Liver (tissue), 8 donors: ENCODE measurements at regions not wholly inside any gene's neighbourhood (a gene's known extent, or its start where the extent isn't known, plus 50 kb on each side); places are given as distances from the start of the nearest gene placed in this dataset.

ENCODE experiments used
- DNase-seq: peaks from one replicate; pipeline ENCODE4 v3.0.0-alpha.2; 2017; ENCODE audit warnings: low spot score
- H3K27ac ChIP-seq, 2 donors: one replicate each; pipeline ENCODE4 v1.7.0; 2013; ENCODE audit warnings: inconsistent platforms in 2 of 2, low read length in 2 of 2, control low read depth in 1 of 2, low read depth in 1 of 2, mild to moderate bottlenecking in 1 of 2
- H3K27me3 ChIP-seq, 4 donors: one replicate each; pipeline versions ENCODE4 v1.6.1 to v1.7.0; 2013; ENCODE audit warnings: low read length in 3 of 4, inconsistent platforms in 1 of 4, mild to moderate bottlenecking in 1 of 4, moderate library complexity in 1 of 4; ENCODE audit not compliant: control insufficient read depth in 4 of 4, insufficient read depth in 4 of 4
- H3K36me3 ChIP-seq, 4 donors: one replicate each; pipeline versions ENCODE4 v1.6.1 to v1.7.0; 2013; ENCODE audit warnings: low read length in 3 of 4, mild to moderate bottlenecking in 3 of 4, low read depth in 1 of 4, moderate library complexity in 1 of 4; ENCODE audit not compliant: control insufficient read depth in 4 of 4, insufficient read depth in 3 of 4
- H3K4me1 ChIP-seq, 4 donors: one replicate each; pipeline versions ENCODE4 v1.6.1 to v1.7.0; 2013; ENCODE audit warnings: low read length in 3 of 4, mild to moderate bottlenecking in 3 of 4, moderate library complexity in 1 of 4; ENCODE audit not compliant: control insufficient read depth in 4 of 4, insufficient read depth in 4 of 4
- H3K4me3 ChIP-seq, 3 donors: one replicate each; pipeline versions ENCODE4 v1.6.1 to v1.7.0; 2013; ENCODE audit warnings: low read length in 3 of 3, control low read depth in 1 of 3, low read depth in 1 of 3, mild to moderate bottlenecking in 1 of 3
- H3K9ac ChIP-seq, 2 donors: one replicate each; pipeline ENCODE4 v1.7.0; 2013; ENCODE audit warnings: low read length in 2 of 2, mild to moderate bottlenecking in 2 of 2, moderate library complexity in 2 of 2, control low read depth in 1 of 2, low read depth in 1 of 2
- H3K9me3 ChIP-seq, 4 donors: one replicate each; pipeline versions ENCODE4 v1.6.1 to v1.7.0; 2013; ENCODE audit warnings: low read length in 3 of 4; ENCODE audit not compliant: control insufficient read depth in 4 of 4
- EGR1 ChIP-seq, 2 donors: IDR thresholded peaks; 2 replicates each; pipeline ENCODE4 v1.6.1; 2016 to 2018; ENCODE audit warnings: antibody characterized with exemption in 2 of 2, low read depth in 2 of 2
- GABPA ChIP-seq, 2 donors: IDR thresholded peaks in 1 of 2; conservative IDR thresholded peaks in 1 of 2; 2 replicates each; pipeline ENCODE4 v1.6.1; 2016; ENCODE audit warnings: antibody characterized with exemption in 2 of 2, mild to moderate bottlenecking in 1 of 2, moderate library complexity in 1 of 2
- HNF4A ChIP-seq, 2 donors: conservative IDR thresholded peaks; 2 replicates each; pipeline ENCODE4 v1.6.1; 2016; ENCODE audit warnings: antibody characterized with exemption in 2 of 2, mild to moderate bottlenecking in 2 of 2
- HNF4G ChIP-seq: IDR thresholded peaks from 2 replicates; pipeline ENCODE4 v1.6.1; 2016; ENCODE audit warnings: antibody characterized with exemption
- NR2F2 ChIP-seq: IDR thresholded peaks from 2 replicates; pipeline ENCODE4 v1.6.1; 2016; ENCODE audit warnings: antibody characterized with exemption
- REST ChIP-seq: IDR thresholded peaks from 2 replicates; pipeline ENCODE4 v1.6.1; 2016; ENCODE audit warnings: antibody characterized with exemption, mild to moderate bottlenecking
- RXRA ChIP-seq, 2 donors: IDR thresholded peaks; 2 replicates each; pipeline ENCODE4 v1.6.1; 2017 to 2018; ENCODE audit warnings: antibody characterized with exemption in 2 of 2, mild to moderate bottlenecking in 1 of 2
- SP1 ChIP-seq: IDR thresholded peaks from 2 replicates; pipeline ENCODE4 v1.6.1; 2018; ENCODE audit warnings: antibody characterized with exemption, mild to moderate bottlenecking
- TAF1 ChIP-seq: conservative IDR thresholded peaks from 2 replicates; pipeline ENCODE4 v1.6.1; 2016; ENCODE audit warnings: antibody characterized with exemption, mild to moderate bottlenecking
- YY1 ChIP-seq: IDR thresholded peaks from 2 replicates; pipeline ENCODE4 v1.6.1; 2016; ENCODE audit warnings: antibody characterized with exemption, mild to moderate bottlenecking
- ZBTB33 ChIP-seq: IDR thresholded peaks from 2 replicates; pipeline ENCODE4 v1.6.1; 2016; ENCODE audit warnings: antibody characterized with exemption
- WGBS: extraction: QIAGEN DNeasy Blood & Tissue Kit; methylation state at CpG from one replicate; pipeline ENCODE4 v1.1.7; 2013; 5-methylcytosine and 5-hydroxymethylcytosine counted together
- TF ChIP-seq, protein P1 (sequence below): IDR thresholded peaks from 2 replicates; pipeline ENCODE4 v1.6.1; 2016; ENCODE audit warnings: antibody characterized with exemption
- TF ChIP-seq, protein P2 (sequence below): fragments of 150-350 bp; IDR thresholded peaks from 2 replicates; pipeline ENCODE4 v1.5.1; 2017; ENCODE audit warnings: improper control_type of control experiment, low read depth, low read length; ENCODE audit not compliant: missing input control
- donor health status: healthy.
- donor health status: healthy.
- donor health status: healthy.
- donor health status: healthy.
- donor health status: healthy.

- Histone ChIP-seq H3K4me3 (no peak overlapping the region), H3K27ac (no peak overlapping the region), H3K4me1 (no peaks in the 10 kb centered on the region), H3K9ac (no peak overlapping the region), H3K36me3 (no peaks in the 10 kb centered on the region), H3K9me3 (peaks cover 2 to 11% (median 5%) of the 10 kb centered on the region in 4 donors), H3K27me3 (no peaks in the 10 kb centered on the region)
- WGBS: 27% methylated on average over 3 of the region's 3 CpGs
- DNase-seq: no peak
- TF ChIP-seq HNF4G (no peak), EGR1 (IDR thresholded peaks at IDR 0.05; ENCODE audit: low read depth in 2 of 2) (no peak)
These were observed 209.8 kb upstream of the POM121L12 start for GRCh38 chr7:52825611-52826010.

GRCh38 chr7:52811537-52811936, 223.9 kb upstream of the POM121L12 start:
- 75% methylated on average over 1 of the region's 1 CpG for WGBS
- peaks cover 0 to 4% (median 0%) of the 10 kb centered on the region in 4 donors for H3K9me3 ChIP-seq
- no peaks in the 10 kb centered on the region for H3K36me3 ChIP-seq
- H3K9ac ChIP-seq: no peak overlapping the region
- H3K27me3 ChIP-seq: no peaks in the 10 kb centered on the region
- no peak overlapping the region for H3K4me3 ChIP-seq
- no peaks in the 10 kb centered on the region for H3K4me1 ChIP-seq
- no peak for TF ChIP-seq TAF1
- DNase-seq: no peak
- no peak overlapping the region for H3K27ac ChIP-seq

DNA sequence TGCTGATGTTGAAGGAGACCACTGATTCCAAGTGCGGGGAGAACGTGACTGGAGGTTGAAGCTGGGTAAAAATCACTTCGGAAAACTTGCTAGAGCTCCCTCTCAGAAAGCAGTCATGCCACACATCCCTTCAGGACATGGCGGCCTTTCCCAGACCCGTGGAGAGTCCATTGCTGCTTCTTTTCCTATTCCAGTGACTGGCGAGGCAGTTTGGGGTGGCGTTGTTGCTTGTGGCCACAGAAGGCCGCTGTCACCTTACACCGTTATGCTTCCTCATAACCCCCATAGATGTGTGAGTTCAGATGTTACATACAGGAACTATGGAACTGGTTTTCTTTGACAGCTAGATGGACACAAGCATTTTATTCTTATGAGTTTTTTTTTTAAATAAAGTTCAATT, 235.6 kb upstream of the POM121L12 start:
- DNase-seq: no peak
- no peak overlapping the region for H3K4me3 ChIP-seq
- H3K9me3 ChIP-seq: no peaks in the 10 kb centered on the region
- H3K27me3 ChIP-seq: no peaks in the 10 kb centered on the region
- TF ChIP-seq REST: no peak
- H3K36me3 ChIP-seq: no peaks in the 10 kb centered on the region
- peaks cover 0 to 2% (median 0%) of the 10 kb centered on the region in 4 donors for H3K4me1 ChIP-seq
- WGBS: 88% methylated on average over 9 of the region's 9 CpGs
- H3K27ac ChIP-seq: no peak overlapping the region
- no peak overlapping the region for H3K9ac ChIP-seq

DNA sequence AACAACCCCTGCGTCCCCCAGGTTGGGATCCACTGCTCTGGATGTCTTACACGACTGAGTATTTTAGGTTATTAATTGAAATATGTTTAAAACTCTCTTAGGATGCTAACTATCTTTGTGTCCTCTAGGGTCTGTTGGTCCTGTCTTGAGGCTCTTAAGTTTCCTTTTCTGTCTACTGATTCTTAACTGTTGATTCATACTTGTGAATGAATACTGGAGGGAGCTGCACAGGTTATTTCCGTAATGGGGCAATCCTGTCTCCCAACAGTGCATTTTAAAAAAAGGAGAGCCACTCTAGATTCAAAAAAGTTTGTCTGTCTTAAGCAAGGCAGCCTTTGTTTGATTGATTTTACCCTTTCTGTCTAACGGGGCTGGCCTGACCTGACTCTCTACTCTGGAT, 237.6 kb upstream of the POM121L12 start:
- Histone ChIP-seq H3K9ac (no peak overlapping the region), H3K4me1 (peaks cover 0 to 2% (median 0%) of the 10 kb centered on the region in 4 donors), H3K27ac (no peak overlapping the region), H3K4me3 (no peak overlapping the region), H3K27me3 (no peaks in the 10 kb centered on the region), H3K36me3 (no peaks in the 10 kb centered on the region), H3K9me3 (no peaks in the 10 kb centered on the region)
- no peak for TF ChIP-seq HNF4A (conservative IDR thresholded peaks at IDR 0.05)
- TF ChIP-seq, protein P1, sequence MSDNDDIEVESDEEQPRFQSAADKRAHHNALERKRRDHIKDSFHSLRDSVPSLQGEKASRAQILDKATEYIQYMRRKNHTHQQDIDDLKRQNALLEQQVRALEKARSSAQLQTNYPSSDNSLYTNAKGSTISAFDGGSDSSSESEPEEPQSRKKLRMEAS: no peak
- no peak for TF ChIP-seq HNF4G
- no peak for TF ChIP-seq ZBTB33
- TF ChIP-seq GABPA (IDR thresholded peaks at IDR 0.05 in 1 of 2, conservative IDR thresholded peaks at IDR 0.05 in 1 of 2): no peak
- no peak for TF ChIP-seq NR2F2
- no peak for TF ChIP-seq YY1
- TF ChIP-seq SP1: no peak
- no peak for TF ChIP-seq TAF1
- TF ChIP-seq, protein P2, sequence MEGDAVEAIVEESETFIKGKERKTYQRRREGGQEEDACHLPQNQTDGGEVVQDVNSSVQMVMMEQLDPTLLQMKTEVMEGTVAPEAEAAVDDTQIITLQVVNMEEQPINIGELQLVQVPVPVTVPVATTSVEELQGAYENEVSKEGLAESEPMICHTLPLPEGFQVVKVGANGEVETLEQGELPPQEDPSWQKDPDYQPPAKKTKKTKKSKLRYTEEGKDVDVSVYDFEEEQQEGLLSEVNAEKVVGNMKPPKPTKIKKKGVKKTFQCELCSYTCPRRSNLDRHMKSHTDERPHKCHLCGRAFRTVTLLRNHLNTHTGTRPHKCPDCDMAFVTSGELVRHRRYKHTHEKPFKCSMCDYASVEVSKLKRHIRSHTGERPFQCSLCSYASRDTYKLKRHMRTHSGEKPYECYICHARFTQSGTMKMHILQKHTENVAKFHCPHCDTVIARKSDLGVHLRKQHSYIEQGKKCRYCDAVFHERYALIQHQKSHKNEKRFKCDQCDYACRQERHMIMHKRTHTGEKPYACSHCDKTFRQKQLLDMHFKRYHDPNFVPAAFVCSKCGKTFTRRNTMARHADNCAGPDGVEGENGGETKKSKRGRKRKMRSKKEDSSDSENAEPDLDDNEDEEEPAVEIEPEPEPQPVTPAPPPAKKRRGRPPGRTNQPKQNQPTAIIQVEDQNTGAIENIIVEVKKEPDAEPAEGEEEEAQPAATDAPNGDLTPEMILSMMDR: no peak
- no peak for TF ChIP-seq RXRA (IDR thresholded peaks at IDR 0.05)
- no peak for DNase-seq
- 38% methylated on average over 4 of the region's 4 CpGs for WGBS
